CD4-positive, alpha-beta T cell treated with Interleukin-12 subunit alpha and Interleukin-12 subunit beta, for 1 hour (primary cell): ENCODE measurements at regions not wholly inside any gene's neighbourhood (a gene's known extent, or its start where the extent isn't known, plus 50 kb on each side); places are given as distances from the start of the nearest gene placed in this dataset.
"Not testable (repeated sequence)": the region's sequence is repeated elsewhere in the genome, so short reads cannot be mapped to it uniquely, and the experiment has no call there.

Experiments used
- DNase-seq: peaks from one replicate; pipeline ENCODE4 v3.0.0-alpha.2; 2020

GRCh38 chr5:93213111-93213794 is 367.8 kb downstream of the NR2F1-AS1 start:
- DNase-seq = not testable (repeated sequence)

- DNase-seq = no peak
Measured at GRCh38 chr5:93209476-93209875, 371.5 kb downstream of the NR2F1-AS1 start.

- DNase-seq = no peak
Measured at GRCh38 chr5:93208141-93208751, 372.8 kb downstream of the NR2F1-AS1 start.

- no peak for DNase-seq
Measured at GRCh38 chr5:93206203-93206602, 374.8 kb downstream of the NR2F1-AS1 start.

- DNase-seq = no peak
Measured at GRCh38 chr5:93201061-93201460, 380.0 kb downstream of the NR2F1-AS1 start.

- no peak for DNase-seq
Measured at GRCh38 chr5:93196986-93197385, 384.0 kb downstream of the NR2F1-AS1 start.

GRCh38 chr5:93193431-93194347 is 387.3 kb downstream of the NR2F1-AS1 start:
- DNase-seq = no peak

- no peak for DNase-seq
Measured at GRCh38 chr5:93192683-93193082, 388.3 kb downstream of the NR2F1-AS1 start.

GRCh38 chr5:93192087-93192486 is 388.9 kb downstream of the NR2F1-AS1 start:
- no peak for DNase-seq

- no peak for DNase-seq
Measured at GRCh38 chr5:93191035-93191817, 389.8 kb downstream of the NR2F1-AS1 start.

- no peak for DNase-seq
Measured at GRCh38 chr5:93189707-93190120, 391.3 kb downstream of the NR2F1-AS1 start.

- no peak for DNase-seq
Measured at GRCh38 chr5:93188876-93189485, 392.0 kb downstream of the NR2F1-AS1 start.

GRCh38 chr5:93186076-93186682 is 394.8 kb downstream of the NR2F1-AS1 start:
- DNase-seq = no peak

- no peak for DNase-seq
Measured at GRCh38 chr5:93184041-93184440, 397.0 kb downstream of the NR2F1-AS1 start.

GRCh38 chr5:93179466-93179865 is 401.6 kb downstream of the NR2F1-AS1 start:
- no peak for DNase-seq

GRCh38 chr5:93174930-93175329 is 406.1 kb downstream of the NR2F1-AS1 start:
- DNase-seq = no peak

GRCh38 chr5:93165559-93165958 is 415.5 kb downstream of the NR2F1-AS1 start:
- DNase-seq = no peak

GRCh38 chr5:93164690-93165089 is 416.3 kb downstream of the NR2F1-AS1 start:
- no peak for DNase-seq

GRCh38 chr5:93163010-93163663 is 417.9 kb downstream of the NR2F1-AS1 start:
- DNase-seq = no peak

- no peak for DNase-seq
Measured at GRCh38 chr5:93161661-93162654, 419.1 kb downstream of the NR2F1-AS1 start.
